OCI-LY7 (cell line): ENCODE measurements at regions not wholly inside any gene's neighbourhood (a gene's known extent, or its start where the extent isn't known, plus 50 kb on each side); places are given as distances from the start of the nearest gene placed in this dataset.

Experiments
- BruUV-seq: library from RNA; stranded (reverse); fragments of 400-500 nt; replicated peaks from 2 replicates; lab custom pipeline; 2021; lab: Mats Ljungman, UMichigan
- CTCF ChIA-PET: fragments of 300-600 bp; sonication (Branson Sonifier 250); formaldehyde crosslinking; loops from one replicate; lab custom pipeline; 2022; ENCODE audit warnings: antibody characterized with exemption; ENCODE audit not compliant: unreplicated experiment; lab: Charles Lee
- POLR2A ChIA-PET: fragments of 300-600 bp; sonication (Branson Sonifier 250); formaldehyde crosslinking; loops from one replicate; lab custom pipeline; 2022; ENCODE audit warnings: antibody characterized with exemption; lab: Charles Lee
- DNase-seq: peaks from one replicate; pipeline ENCODE4 v3.0.0-alpha.2; 2015; ENCODE audit warnings: low spot score
- H2AFZ ChIP-seq: fragments of 200-600 bp; sonication (generic), shearing (Covaris generic); 2 replicates; pipeline ENCODE4 v1.6.1; 2014; ENCODE audit warnings: mild to moderate bottlenecking, antibody characterized with exemption, low read length, moderate library complexity
- H3K27ac ChIP-seq: fragments of 200-600 bp; sonication (generic); 2 replicates; pipeline ENCODE4 v1.5.1; 2014; ENCODE audit warnings: mixed run types, low read depth, mild to moderate bottlenecking, moderate library complexity, low read length, inconsistent platforms; ENCODE audit not compliant: poor library complexity, severe bottlenecking
- H3K36me3 ChIP-seq: fragments of 200-600 bp; sonication (generic); 2 replicates; pipeline ENCODE4 v1.6.1; 2014; ENCODE audit warnings: mild to moderate bottlenecking, antibody characterized with exemption, low read length, moderate library complexity, mixed read lengths; ENCODE audit not compliant: insufficient read depth
- H3K4me1 ChIP-seq: fragments of 200-600 bp; sonication (generic); 2 replicates; pipeline ENCODE4 v1.5.1; 2014; ENCODE audit warnings: mild to moderate bottlenecking, low read length; ENCODE audit not compliant: insufficient read depth, poor library complexity, severe bottlenecking
- H3K4me2 ChIP-seq: fragments of 200-600 bp; sonication (generic); 2 replicates; pipeline ENCODE4 v1.6.1; 2014; ENCODE audit warnings: mild to moderate bottlenecking, low read length
- H3K4me3 ChIP-seq: fragments of 200-600 bp; sonication (generic); 2 replicates; pipeline ENCODE4 v1.5.1; 2014; ENCODE audit warnings: mild to moderate bottlenecking, low read depth, low read length; ENCODE audit not compliant: poor library complexity, severe bottlenecking
- H3K79me2 ChIP-seq: fragments of 200-600 bp; sonication (generic); 2 replicates; pipeline ENCODE4 v1.6.1; 2016; ENCODE audit warnings: low read depth, mild to moderate bottlenecking, low read length, moderate library complexity, mixed read lengths; ENCODE audit not compliant: insufficient read depth
- H3K9me2 ChIP-seq: fragments of 200-600 bp; sonication (generic); 2 replicates; pipeline ENCODE4 v1.6.1; 2016; ENCODE audit warnings: mild to moderate bottlenecking, low read length, mixed read lengths; ENCODE audit not compliant: insufficient read depth
- H3K9me3 ChIP-seq: fragments of 200-600 bp; sonication (generic); 2 replicates; pipeline ENCODE4 v1.6.1; 2014; ENCODE audit warnings: mild to moderate bottlenecking, mixed run types, low read length, mixed read lengths
- H4K20me1 ChIP-seq: fragments of 200-600 bp; sonication (generic); 2 replicates; pipeline ENCODE4 v1.6.1; 2014; ENCODE audit warnings: mild to moderate bottlenecking, antibody characterized with exemption, low read length, moderate library complexity, mixed read lengths; ENCODE audit not compliant: insufficient read depth
- CTCF ChIP-seq: fragments of 200-600 bp; sonication (generic); conservative IDR thresholded peaks from 2 replicates; pipeline ENCODE4 v1.5.1; 2014; ENCODE audit warnings: mild to moderate bottlenecking, antibody characterized with exemption, low read length, moderate library complexity, mixed read lengths
- EZH2phosphoT487 ChIP-seq: fragments of 200-600 bp; sonication (generic); IDR thresholded peaks from 2 replicates; pipeline ENCODE4 v1.6.1; 2018; ENCODE audit warnings: low read depth, borderline replicate concordance, mild to moderate bottlenecking, mixed run types, antibody characterized with exemption, low read length, moderate library complexity, mixed read lengths
- intact Hi-C: fragments of 100-400 bp; cut with micrococcal nuclease; formaldehyde crosslinking; loops from one replicate; pipeline ENCODE4 v1.10.0; 2022; ENCODE audit not compliant: unreplicated experiment

- no peak for TF ChIP-seq EZH2phosphoT487
- TF ChIP-seq CTCF, result no peak
- no peaks in the 10 kb centered on the region for H3K79me2 ChIP-seq
- H3K9me3 ChIP-seq, result no peaks in the 10 kb centered on the region
- ChIA-PET CTCF (no interaction called here), POLR2A (no interaction called here)
- BruUV-seq, result no TSS peak
- DNase-seq, result no peak
- H3K36me3 ChIP-seq, result no peaks in the 10 kb centered on the region
- intact Hi-C loops, result no loop called here
- H3K4me1 ChIP-seq, result no peaks in the 10 kb centered on the region
- no peak overlapping the region for H3K4me2 ChIP-seq
- no peak overlapping the region for H3K4me3 ChIP-seq
- no peak overlapping the region for H3K27ac ChIP-seq
- H4K20me1 ChIP-seq, result no peaks in the 10 kb centered on the region
- no peak overlapping the region for H2AFZ ChIP-seq
- H3K9me2 ChIP-seq, result no peaks in the 10 kb centered on the region
Observed at GRCh38 chr7:124489082-124489819, 276.3 kb downstream of the GPR37 start.

GRCh38 chr7:124482229-124482628, 283.4 kb downstream of the GPR37 start:
- Histone ChIP-seq H3K4me2 (no peak overlapping the region), H3K4me1 (no peaks in the 10 kb centered on the region), H3K36me3 (no peaks in the 10 kb centered on the region), H3K27ac (no peak overlapping the region), H3K79me2 (no peaks in the 10 kb centered on the region), H3K9me3 (no peaks in the 10 kb centered on the region), H4K20me1 (no peaks in the 10 kb centered on the region), H3K4me3 (no peak overlapping the region), H3K9me2 (no peaks in the 10 kb centered on the region), H2AFZ (no peak overlapping the region)
- ChIA-PET CTCF (no interaction called here), POLR2A (no interaction called here)
- intact Hi-C loops, result no loop called here
- BruUV-seq, result no TSS peak
- TF ChIP-seq CTCF (no peak), EZH2phosphoT487 (no peak)
- DNase-seq, result no peak

GRCh38 chr7:124480821-124481290, 284.7 kb downstream of the GPR37 start:
- intact Hi-C loops, result no loop called here
- Histone ChIP-seq H3K9me3 (no peaks in the 10 kb centered on the region), H4K20me1 (no peaks in the 10 kb centered on the region), H3K4me1 (no peaks in the 10 kb centered on the region), H2AFZ (no peak overlapping the region), H3K27ac (no peak overlapping the region), H3K4me3 (no peak overlapping the region), H3K79me2 (no peaks in the 10 kb centered on the region), H3K36me3 (no peaks in the 10 kb centered on the region), H3K4me2 (no peak overlapping the region), H3K9me2 (no peaks in the 10 kb centered on the region)
- DNase-seq, result no peak
- ChIA-PET POLR2A (no interaction called here), CTCF (no interaction called here)
- no TSS peak for BruUV-seq
- TF ChIP-seq CTCF (no peak), EZH2phosphoT487 (no peak)
